ENCODE measurements at regions not wholly inside any gene's neighbourhood (a gene's known extent, or its start where the extent isn't known, plus 50 kb on each side); places are given as distances from the start of the nearest gene placed in this dataset.

DNA sequence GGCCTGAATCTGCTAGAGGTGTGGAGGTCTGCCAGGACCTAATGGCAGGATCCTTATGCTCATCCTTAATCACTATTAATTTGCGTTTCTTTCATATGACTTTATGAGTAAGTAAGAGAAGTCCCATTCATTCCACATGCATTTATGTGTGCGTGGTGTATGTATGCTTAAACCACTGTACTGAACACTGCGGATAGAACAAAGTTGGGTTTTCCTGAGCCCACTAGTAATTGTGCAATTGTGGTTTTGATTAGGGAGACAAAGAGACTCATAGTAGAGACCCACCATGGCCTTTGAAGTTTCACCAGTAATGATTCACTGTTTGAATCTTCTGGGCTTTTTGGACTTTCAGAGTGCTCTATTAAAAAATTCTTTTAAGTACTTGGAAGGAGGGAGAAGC, 498.5 kb upstream of the DIPK2B start:
- no peak for TF ChIP-seq ZBTB48 (tag by site-specific recombination; IDR thresholded peaks at IDR 0.05)
- TF ChIP-seq, protein P1, sequence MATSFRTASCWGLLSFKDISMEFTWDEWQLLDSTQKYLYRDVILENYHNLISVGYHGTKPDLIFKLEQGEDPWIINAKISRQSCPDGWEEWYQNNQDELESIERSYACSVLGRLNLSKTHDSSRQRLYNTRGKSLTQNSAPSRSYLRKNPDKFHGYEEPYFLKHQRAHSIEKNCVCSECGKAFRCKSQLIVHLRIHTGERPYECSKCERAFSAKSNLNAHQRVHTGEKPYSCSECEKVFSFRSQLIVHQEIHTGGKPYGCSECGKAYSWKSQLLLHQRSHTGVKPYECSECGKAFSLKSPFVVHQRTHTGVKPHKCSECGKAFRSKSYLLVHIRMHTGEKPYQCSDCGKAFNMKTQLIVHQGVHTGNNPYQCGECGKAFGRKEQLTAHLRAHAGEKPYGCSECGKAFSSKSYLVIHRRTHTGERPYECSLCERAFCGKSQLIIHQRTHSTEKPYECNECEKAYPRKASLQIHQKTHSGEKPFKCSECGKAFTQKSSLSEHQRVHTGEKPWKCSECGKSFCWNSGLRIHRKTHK (tag by site-specific recombination; IDR thresholded peaks at IDR 0.05), result no peak
- no peak for TF ChIP-seq ZNF140 (tag by site-specific recombination; IDR thresholded peaks at IDR 0.05)
- TF ChIP-seq, protein P2, sequence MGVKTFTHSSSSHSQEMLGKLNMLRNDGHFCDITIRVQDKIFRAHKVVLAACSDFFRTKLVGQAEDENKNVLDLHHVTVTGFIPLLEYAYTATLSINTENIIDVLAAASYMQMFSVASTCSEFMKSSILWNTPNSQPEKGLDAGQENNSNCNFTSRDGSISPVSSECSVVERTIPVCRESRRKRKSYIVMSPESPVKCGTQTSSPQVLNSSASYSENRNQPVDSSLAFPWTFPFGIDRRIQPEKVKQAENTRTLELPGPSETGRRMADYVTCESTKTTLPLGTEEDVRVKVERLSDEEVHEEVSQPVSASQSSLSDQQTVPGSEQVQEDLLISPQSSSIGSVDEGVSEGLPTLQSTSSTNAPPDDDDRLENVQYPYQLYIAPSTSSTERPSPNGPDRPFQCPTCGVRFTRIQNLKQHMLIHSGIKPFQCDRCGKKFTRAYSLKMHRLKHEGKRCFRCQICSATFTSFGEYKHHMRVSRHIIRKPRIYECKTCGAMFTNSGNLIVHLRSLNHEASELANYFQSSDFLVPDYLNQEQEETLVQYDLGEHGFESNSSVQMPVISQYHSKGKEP (tag by site-specific recombination; IDR thresholded peaks at IDR 0.05), result no peak
- no peak for TF ChIP-seq ZNF555 (tag by site-specific recombination; conservative IDR thresholded peaks at IDR 0.05)
- TF ChIP-seq ZNF707 (tag by site-specific recombination; IDR thresholded peaks at IDR 0.05), result no peak
- TF ChIP-seq SETDB1 (IDR thresholded peaks at IDR 0.05; ENCODE audit: insufficient read length, low read length), result no peak
- TF ChIP-seq YY1 (tag by site-specific recombination; IDR thresholded peaks at IDR 0.05), result no peak
- TF ChIP-seq, protein P3, sequence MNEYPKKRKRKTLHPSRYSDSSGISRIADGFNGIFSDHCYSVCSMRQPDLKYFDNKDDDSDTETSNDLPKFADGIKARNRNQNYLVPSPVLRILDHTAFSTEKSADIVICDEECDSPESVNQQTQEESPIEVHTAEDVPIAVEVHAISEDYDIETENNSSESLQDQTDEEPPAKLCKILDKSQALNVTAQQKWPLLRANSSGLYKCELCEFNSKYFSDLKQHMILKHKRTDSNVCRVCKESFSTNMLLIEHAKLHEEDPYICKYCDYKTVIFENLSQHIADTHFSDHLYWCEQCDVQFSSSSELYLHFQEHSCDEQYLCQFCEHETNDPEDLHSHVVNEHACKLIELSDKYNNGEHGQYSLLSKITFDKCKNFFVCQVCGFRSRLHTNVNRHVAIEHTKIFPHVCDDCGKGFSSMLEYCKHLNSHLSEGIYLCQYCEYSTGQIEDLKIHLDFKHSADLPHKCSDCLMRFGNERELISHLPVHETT (tag by site-specific recombination; IDR thresholded peaks at IDR 0.05), result no peak
- TF ChIP-seq, protein P4, sequence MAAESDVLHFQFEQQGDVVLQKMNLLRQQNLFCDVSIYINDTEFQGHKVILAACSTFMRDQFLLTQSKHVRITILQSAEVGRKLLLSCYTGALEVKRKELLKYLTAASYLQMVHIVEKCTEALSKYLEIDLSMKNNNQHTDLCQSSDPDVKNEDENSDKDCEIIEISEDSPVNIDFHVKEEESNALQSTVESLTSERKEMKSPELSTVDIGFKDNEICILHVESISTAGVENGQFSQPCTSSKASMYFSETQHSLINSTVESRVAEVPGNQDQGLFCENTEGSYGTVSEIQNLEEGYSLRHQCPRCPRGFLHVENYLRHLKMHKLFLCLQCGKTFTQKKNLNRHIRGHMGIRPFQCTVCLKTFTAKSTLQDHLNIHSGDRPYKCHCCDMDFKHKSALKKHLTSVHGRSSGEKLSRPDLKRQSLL (tag by site-specific recombination; IDR thresholded peaks at IDR 0.05), result no peak
- TF ChIP-seq ZNF658 (tag by site-specific recombination; IDR thresholded peaks at IDR 0.05), result no peak
- no peak for TF ChIP-seq ZNF623 (tag by site-specific recombination; IDR thresholded peaks at IDR 0.05)
- TF ChIP-seq KLF16 (tag by site-specific recombination; IDR thresholded peaks at IDR 0.05), result no peak
- no peak for TF ChIP-seq ZNF146 (tag by site-specific recombination; IDR thresholded peaks at IDR 0.05)
- TF ChIP-seq ZNF473 (tag by site-specific recombination; IDR thresholded peaks at IDR 0.05), result no peak
- no peak for TF ChIP-seq FEZF1 (tag by site-specific recombination; IDR thresholded peaks at IDR 0.05)
- Histone ChIP-seq H3K36me3 (ENCODE audit: control insufficient read depth in 2 of 2, insufficient read depth in 1 of 2, low read length in 2 of 2) (no peaks in the 10 kb centered on the region), H3K9me3 (ENCODE audit: control insufficient read depth, insufficient read depth, low read depth, low read length) (no peaks in the 10 kb centered on the region), H3K4me3 (ENCODE audit: low read depth, low read length) (no peak overlapping the region), H3K4me1 (ENCODE audit: control insufficient read depth, insufficient read depth, low read length) (no peaks in the 10 kb centered on the region), H3K27ac (ENCODE audit: extremely low read depth, low read depth, low read length) (no peak overlapping the region)
- ChIA-PET CTCF (no interaction called here), POLR2A (no interaction called here)

DNA sequence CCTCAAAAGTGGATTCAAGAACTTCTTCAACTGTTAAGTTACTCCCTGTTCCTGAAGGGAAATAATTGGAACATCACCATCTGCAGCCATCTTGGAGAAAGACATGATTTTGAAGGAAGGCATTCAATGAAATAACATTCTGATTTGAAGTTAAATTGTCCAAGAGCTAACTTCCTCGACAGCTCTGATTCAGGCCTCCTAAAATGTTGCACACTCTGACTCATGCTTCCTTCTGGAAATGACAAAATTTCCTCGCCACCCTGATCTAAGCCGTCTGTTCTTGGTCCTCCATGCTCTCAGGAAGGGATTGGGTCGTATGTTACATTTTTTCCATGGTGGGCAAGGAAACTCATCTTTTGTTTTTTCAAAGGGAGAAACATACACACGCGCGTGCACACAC, 496.9 kb upstream of the DIPK2B start:
- TF ChIP-seq, protein P5, sequence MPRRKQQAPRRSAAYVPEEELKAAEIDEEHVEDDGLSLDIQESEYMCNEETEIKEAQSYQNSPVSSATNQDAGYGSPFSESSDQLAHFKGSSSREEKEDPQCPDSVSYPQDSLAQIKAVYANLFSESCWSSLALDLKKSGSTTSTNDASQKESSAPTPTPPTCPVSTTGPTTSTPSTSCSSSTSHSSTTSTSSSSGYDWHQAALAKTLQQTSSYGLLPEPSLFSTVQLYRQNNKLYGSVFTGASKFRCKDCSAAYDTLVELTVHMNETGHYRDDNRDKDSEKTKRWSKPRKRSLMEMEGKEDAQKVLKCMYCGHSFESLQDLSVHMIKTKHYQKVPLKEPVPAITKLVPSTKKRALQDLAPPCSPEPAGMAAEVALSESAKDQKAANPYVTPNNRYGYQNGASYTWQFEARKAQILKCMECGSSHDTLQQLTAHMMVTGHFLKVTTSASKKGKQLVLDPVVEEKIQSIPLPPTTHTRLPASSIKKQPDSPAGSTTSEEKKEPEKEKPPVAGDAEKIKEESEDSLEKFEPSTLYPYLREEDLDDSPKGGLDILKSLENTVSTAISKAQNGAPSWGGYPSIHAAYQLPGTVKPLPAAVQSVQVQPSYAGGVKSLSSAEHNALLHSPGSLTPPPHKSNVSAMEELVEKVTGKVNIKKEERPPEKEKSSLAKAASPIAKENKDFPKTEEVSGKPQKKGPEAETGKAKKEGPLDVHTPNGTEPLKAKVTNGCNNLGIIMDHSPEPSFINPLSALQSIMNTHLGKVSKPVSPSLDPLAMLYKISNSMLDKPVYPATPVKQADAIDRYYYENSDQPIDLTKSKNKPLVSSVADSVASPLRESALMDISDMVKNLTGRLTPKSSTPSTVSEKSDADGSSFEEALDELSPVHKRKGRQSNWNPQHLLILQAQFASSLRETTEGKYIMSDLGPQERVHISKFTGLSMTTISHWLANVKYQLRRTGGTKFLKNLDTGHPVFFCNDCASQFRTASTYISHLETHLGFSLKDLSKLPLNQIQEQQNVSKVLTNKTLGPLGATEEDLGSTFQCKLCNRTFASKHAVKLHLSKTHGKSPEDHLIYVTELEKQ (tag by site-specific recombination; IDR thresholded peaks at IDR 0.05; ENCODE audit: borderline replicate concordance), result no peak
- TF ChIP-seq ZNF701 (tag by site-specific recombination; IDR thresholded peaks at IDR 0.05) (no peak), ZNF394 (tag by site-specific recombination; IDR thresholded peaks at IDR 0.05; ENCODE audit: borderline replicate concordance) (no peak), GLIS1 (tag by site-specific recombination; IDR thresholded peaks at IDR 0.05) (no peak), ZNF37A (tag by site-specific recombination; IDR thresholded peaks at IDR 0.05) (no peak), ZNF837 (tag by site-specific recombination; IDR thresholded peaks at IDR 0.05) (no peak)
- TF ChIP-seq, protein P6, sequence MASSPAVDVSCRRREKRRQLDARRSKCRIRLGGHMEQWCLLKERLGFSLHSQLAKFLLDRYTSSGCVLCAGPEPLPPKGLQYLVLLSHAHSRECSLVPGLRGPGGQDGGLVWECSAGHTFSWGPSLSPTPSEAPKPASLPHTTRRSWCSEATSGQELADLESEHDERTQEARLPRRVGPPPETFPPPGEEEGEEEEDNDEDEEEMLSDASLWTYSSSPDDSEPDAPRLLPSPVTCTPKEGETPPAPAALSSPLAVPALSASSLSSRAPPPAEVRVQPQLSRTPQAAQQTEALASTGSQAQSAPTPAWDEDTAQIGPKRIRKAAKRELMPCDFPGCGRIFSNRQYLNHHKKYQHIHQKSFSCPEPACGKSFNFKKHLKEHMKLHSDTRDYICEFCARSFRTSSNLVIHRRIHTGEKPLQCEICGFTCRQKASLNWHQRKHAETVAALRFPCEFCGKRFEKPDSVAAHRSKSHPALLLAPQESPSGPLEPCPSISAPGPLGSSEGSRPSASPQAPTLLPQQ (tag by site-specific recombination; IDR thresholded peaks at IDR 0.05), result no peak
- H3K27ac ChIP-seq (ENCODE audit: extremely low read depth, low read depth, low read length), result no peak overlapping the region
- CTCF ChIA-PET, result interaction anchor here (0.5 to 0.7 kb wide), 2 partner anchors 149 to 587 kb away, joined by 3 read pairs; no protein-coding TSS in a partner anchor
- POLR2A ChIA-PET, result no interaction called here
- H3K9me3 ChIP-seq (ENCODE audit: control insufficient read depth, insufficient read depth, low read depth, low read length), result no peaks in the 10 kb centered on the region
- no peak overlapping the region for H3K4me3 ChIP-seq (ENCODE audit: low read depth, low read length)
- no peaks in the 10 kb centered on the region for H3K4me1 ChIP-seq (ENCODE audit: control insufficient read depth, insufficient read depth, low read length)
- no peaks in the 10 kb centered on the region for H3K36me3 ChIP-seq (ENCODE audit: control insufficient read depth in 2 of 2, insufficient read depth in 1 of 2, low read length in 2 of 2)

All from HEK293 (cell line).